Medulla oblongata (tissue), 1 donor: ENCODE measurements at regions not wholly inside any gene's neighbourhood (a gene's known extent, or its start where the extent isn't known, plus 50 kb on each side); places are given as distances from the start of the nearest gene placed in this dataset.

Source experiments
- DNase-seq: peaks from one replicate; pipeline ENCODE4 v3.0.0-alpha.2; 2015; ENCODE audit errors: extremely low spot score

- DNase-seq, result no peak
Observed at GRCh38 chr19:29323440-29324290, 110.7 kb upstream of the UQCRFS1 start.

GRCh38 chr19:29324291-29324680 lies 111.3 kb upstream of the UQCRFS1 start:
- no peak for DNase-seq

GRCh38 chr19:29324717-29325116 lies 111.8 kb upstream of the UQCRFS1 start:
- DNase-seq, result no peak

- DNase-seq, result no peak
Observed at GRCh38 chr19:29325241-29325975, 112.5 kb upstream of the UQCRFS1 start.

- DNase-seq, result no peak
Observed at GRCh38 chr19:29326351-29326750, 113.4 kb upstream of the UQCRFS1 start.

- DNase-seq, result no peak
Observed at GRCh38 chr19:29326849-29327840, 114.2 kb upstream of the UQCRFS1 start.

- DNase-seq, result no peak
Observed at GRCh38 chr19:29328586-29328985, 115.6 kb upstream of the UQCRFS1 start.

GRCh38 chr19:29329460-29330134 lies 116.6 kb upstream of the UQCRFS1 start:
- no peak for DNase-seq

- no peak for DNase-seq
Observed at GRCh38 chr19:29336425-29336824, 123.5 kb upstream of the UQCRFS1 start.

- no peak for DNase-seq
Observed at GRCh38 chr19:29337029-29337428, 124.1 kb upstream of the UQCRFS1 start.

GRCh38 chr19:29338480-29338879 lies 125.5 kb upstream of the UQCRFS1 start:
- DNase-seq, result no peak

GRCh38 chr19:29342721-29343120 lies 129.8 kb upstream of the UQCRFS1 start:
- DNase-seq, result no peak

GRCh38 chr19:29364224-29364726 lies 151.3 kb upstream of the UQCRFS1 start:
- no peak for DNase-seq

GRCh38 chr19:29364999-29365398 lies 152.0 kb upstream of the UQCRFS1 start:
- DNase-seq, result no peak

- no peak for DNase-seq
Observed at GRCh38 chr19:29365836-29366417, 153.0 kb upstream of the UQCRFS1 start.

GRCh38 chr19:29366757-29367156 lies 153.8 kb upstream of the UQCRFS1 start:
- DNase-seq, result no peak

- no peak for DNase-seq
Observed at GRCh38 chr19:29367791-29368222, 154.9 kb upstream of the UQCRFS1 start.

GRCh38 chr19:29370276-29370675 lies 155.5 kb upstream of the VSTM2B start:
- DNase-seq, result no peak

GRCh38 chr19:29371251-29372090 lies 154.3 kb upstream of the VSTM2B start:
- no peak for DNase-seq

- DNase-seq, result no peak
Observed at GRCh38 chr19:29372091-29372415, 153.7 kb upstream of the VSTM2B start.
